Breast epithelium (tissue), 4 donors: ENCODE measurements at regions not wholly inside any gene's neighbourhood (a gene's known extent, or its start where the extent isn't known, plus 50 kb on each side); places are given as distances from the start of the nearest gene placed in this dataset.

Experiments
- DNase-seq, 2 donors: peaks; one replicate each; pipeline ENCODE4 v3.0.0-alpha.2; 2019; ENCODE audit warnings: low spot score in 2 of 2
- H3K27ac ChIP-seq, 2 donors: fragments of 200-600 bp; sonication (generic) in 1 of 2; one replicate each; pipeline ENCODE4 v1.5.1; 2016 to 2019; ENCODE audit warnings: mild to moderate bottlenecking in 1 of 2
- H3K27me3 ChIP-seq, 2 donors: fragments of 200-600 bp; sonication (generic) in 1 of 2; one replicate each; pipeline versions ENCODE4 v1.5.1 to v1.6.0; 2017 to 2019; ENCODE audit warnings: control low read depth in 1 of 2, mild to moderate bottlenecking in 1 of 2
- H3K36me3 ChIP-seq: fragments of 200-600 bp; one replicate; pipeline ENCODE4 v1.5.1; 2019
- H3K4me1 ChIP-seq, 2 donors: fragments of 200-600 bp; sonication (generic); one replicate each; pipeline ENCODE4 v1.5.1; 2016 to 2019; ENCODE audit warnings: control low read depth in 1 of 2
- H3K4me3 ChIP-seq, 3 donors: fragments of 200-600 bp; sonication (generic); 1 replicate in 2 of 3; 2 replicates in 1 of 3; pipeline ENCODE4 v1.5.1; 2016 to 2019; ENCODE audit warnings: mild to moderate bottlenecking in 3 of 3, moderate library complexity in 2 of 3
- H3K9me3 ChIP-seq, 2 donors: fragments of 200-600 bp; sonication (generic) in 1 of 2; one replicate each; pipeline ENCODE4 v1.5.1; 2016 to 2019; ENCODE audit warnings: control low read depth in 1 of 2
- POLR2A ChIP-seq: fragments of 450-650 bp; IDR thresholded peaks from one replicate; pipeline ENCODE4 v1.6.1; 2016; ENCODE audit warnings: antibody characterized with exemption, mild to moderate bottlenecking, moderate library complexity
- POLR2AphosphoS5 ChIP-seq, 3 donors: sonication (generic); formaldehyde crosslinking; IDR thresholded peaks; one replicate each; pipeline ENCODE4 v1.6.1; 2017; ENCODE audit warnings: antibody characterized with exemption in 3 of 3
- intact Hi-C: fragments of 100-400 bp; cut with DNase I; formaldehyde crosslinking; loops from one replicate; pipeline ENCODE4 v1.15.1; 2023; ENCODE audit warnings: low total_unique reads
- TF ChIP-seq, protein P1 (sequence below), 3 donors: fragments of 450-650 bp; IDR thresholded peaks; one replicate each; pipeline ENCODE4 v1.5.1; 2016 to 2017; ENCODE audit warnings: antibody characterized with exemption in 3 of 3, mild to moderate bottlenecking in 3 of 3, moderate library complexity in 3 of 3

DNA sequence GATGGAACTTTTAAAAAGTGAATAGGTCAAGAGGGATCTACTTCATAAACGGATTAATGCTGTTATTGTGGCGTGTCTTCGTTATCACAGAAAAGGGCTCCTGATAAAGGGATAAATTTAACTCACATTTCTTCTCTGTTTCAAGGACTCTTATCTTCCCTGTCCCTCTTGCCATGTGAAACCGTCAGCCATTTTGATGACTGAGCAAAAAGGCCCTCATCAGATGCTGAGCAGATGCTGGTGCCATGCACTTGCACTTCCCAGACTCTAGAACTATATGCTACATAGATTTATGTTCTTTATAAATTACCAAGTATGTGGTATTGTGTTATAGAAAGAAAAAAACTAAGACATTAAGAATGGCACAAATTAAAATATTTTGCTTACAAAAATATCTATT, 1011.8 kb upstream of the GBE1 start:
- DNase-seq, result no peak
- Histone ChIP-seq H3K27ac (no peak overlapping the region), H3K36me3 (no peaks in the 10 kb centered on the region), H3K9me3 (no peaks in the 10 kb centered on the region), H3K4me3 (no peak overlapping the region), H3K4me1 (no peaks in the 10 kb centered on the region), H3K27me3 (no peaks in the 10 kb centered on the region)
- intact Hi-C loops, result no loop called here
- TF ChIP-seq POLR2AphosphoS5 (IDR thresholded peaks at IDR 0.05), result no peak
- TF ChIP-seq POLR2A, result no peak
- TF ChIP-seq, protein P1, sequence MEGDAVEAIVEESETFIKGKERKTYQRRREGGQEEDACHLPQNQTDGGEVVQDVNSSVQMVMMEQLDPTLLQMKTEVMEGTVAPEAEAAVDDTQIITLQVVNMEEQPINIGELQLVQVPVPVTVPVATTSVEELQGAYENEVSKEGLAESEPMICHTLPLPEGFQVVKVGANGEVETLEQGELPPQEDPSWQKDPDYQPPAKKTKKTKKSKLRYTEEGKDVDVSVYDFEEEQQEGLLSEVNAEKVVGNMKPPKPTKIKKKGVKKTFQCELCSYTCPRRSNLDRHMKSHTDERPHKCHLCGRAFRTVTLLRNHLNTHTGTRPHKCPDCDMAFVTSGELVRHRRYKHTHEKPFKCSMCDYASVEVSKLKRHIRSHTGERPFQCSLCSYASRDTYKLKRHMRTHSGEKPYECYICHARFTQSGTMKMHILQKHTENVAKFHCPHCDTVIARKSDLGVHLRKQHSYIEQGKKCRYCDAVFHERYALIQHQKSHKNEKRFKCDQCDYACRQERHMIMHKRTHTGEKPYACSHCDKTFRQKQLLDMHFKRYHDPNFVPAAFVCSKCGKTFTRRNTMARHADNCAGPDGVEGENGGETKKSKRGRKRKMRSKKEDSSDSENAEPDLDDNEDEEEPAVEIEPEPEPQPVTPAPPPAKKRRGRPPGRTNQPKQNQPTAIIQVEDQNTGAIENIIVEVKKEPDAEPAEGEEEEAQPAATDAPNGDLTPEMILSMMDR (IDR thresholded peaks at IDR 0.05), result no peak

DNA sequence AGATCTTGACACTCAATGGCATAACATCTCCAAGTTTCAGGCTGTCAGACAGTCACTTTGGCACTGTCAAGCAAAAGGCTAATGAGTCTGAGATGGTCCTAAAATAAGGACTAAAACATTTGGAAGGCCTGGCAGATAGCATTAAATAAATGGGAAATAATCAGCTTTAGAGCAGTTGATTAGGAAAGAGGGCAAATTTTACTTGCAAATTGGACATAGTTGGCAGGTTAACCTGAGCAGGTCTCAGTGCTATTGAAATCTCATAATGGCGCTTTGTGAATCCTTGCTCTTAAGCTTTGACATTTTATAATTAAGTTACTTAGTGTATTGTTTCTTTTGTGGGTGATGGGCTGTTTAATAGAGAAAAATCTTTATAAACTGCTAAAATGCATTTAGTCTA, 1003.1 kb upstream of the GBE1 start:
- no peaks in the 10 kb centered on the region for H3K9me3 ChIP-seq
- H3K36me3 ChIP-seq, result no peaks in the 10 kb centered on the region
- no peak for TF ChIP-seq POLR2AphosphoS5 (IDR thresholded peaks at IDR 0.05)
- H3K4me1 ChIP-seq, result no peaks in the 10 kb centered on the region
- H3K4me3 ChIP-seq, result no peak overlapping the region
- intact Hi-C loops, result no loop called here
- no peak for DNase-seq
- no peaks in the 10 kb centered on the region for H3K27me3 ChIP-seq
- no peak overlapping the region for H3K27ac ChIP-seq

DNA sequence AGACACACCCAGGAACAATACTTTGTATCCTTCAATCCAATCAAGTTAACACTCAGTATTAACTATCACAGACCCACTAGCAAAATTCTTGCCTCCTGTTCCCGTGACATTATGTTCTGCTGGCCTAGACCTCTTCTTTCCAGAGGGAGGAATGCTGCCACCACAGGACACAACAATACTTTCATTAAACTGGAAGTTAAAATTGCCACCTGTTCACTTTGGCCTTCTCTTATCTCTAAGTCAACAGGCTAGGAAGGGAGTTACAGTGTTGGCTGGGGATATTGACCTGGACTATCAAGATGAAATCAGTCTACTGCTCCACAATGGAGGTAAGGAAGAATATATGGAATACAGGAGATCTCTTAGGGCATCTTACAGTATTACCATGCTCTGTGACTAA, 1000.4 kb upstream of the GBE1 start:
- Histone ChIP-seq H3K4me3 (no peak overlapping the region), H3K9me3 (no peaks in the 10 kb centered on the region), H3K27ac (no peak overlapping the region), H3K4me1 (no peaks in the 10 kb centered on the region), H3K27me3 (no peaks in the 10 kb centered on the region), H3K36me3 (no peaks in the 10 kb centered on the region)
- intact Hi-C loops, result no loop called here
- no peak for DNase-seq
- TF ChIP-seq, protein P1 (IDR thresholded peaks at IDR 0.05), result no peak
- TF ChIP-seq POLR2AphosphoS5 (IDR thresholded peaks at IDR 0.05), result no peak
- TF ChIP-seq POLR2A, result no peak

DNA sequence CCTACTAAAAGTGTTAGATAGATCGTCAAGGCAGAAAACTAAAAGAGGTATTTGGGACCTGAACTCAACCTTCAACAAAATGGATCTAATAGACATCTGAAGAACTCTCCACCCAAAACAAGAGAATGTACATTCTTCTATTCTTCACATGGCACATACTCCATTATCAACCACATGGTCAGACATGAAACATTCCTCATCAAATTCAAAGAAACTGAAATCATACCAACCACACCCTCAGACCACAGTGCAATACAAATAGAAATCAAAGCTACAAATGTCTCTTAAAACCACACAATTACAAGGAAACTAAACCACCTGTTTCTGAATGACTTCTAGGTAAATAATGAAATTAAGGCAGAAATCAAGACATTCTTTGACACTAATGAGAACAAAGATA, 984.1 kb upstream of the GBE1 start:
- no peak for TF ChIP-seq POLR2A
- TF ChIP-seq, protein P1 (IDR thresholded peaks at IDR 0.05), result no peak
- no peak for TF ChIP-seq POLR2AphosphoS5 (IDR thresholded peaks at IDR 0.05)
- H3K4me3 ChIP-seq, result no peak overlapping the region
- intact Hi-C loops, result no loop called here
- H3K27ac ChIP-seq, result no peak overlapping the region
- no peaks in the 10 kb centered on the region for H3K4me1 ChIP-seq
- H3K27me3 ChIP-seq, result no peaks in the 10 kb centered on the region
- no peaks in the 10 kb centered on the region for H3K9me3 ChIP-seq
- no peak for DNase-seq
- no peaks in the 10 kb centered on the region for H3K36me3 ChIP-seq

DNA sequence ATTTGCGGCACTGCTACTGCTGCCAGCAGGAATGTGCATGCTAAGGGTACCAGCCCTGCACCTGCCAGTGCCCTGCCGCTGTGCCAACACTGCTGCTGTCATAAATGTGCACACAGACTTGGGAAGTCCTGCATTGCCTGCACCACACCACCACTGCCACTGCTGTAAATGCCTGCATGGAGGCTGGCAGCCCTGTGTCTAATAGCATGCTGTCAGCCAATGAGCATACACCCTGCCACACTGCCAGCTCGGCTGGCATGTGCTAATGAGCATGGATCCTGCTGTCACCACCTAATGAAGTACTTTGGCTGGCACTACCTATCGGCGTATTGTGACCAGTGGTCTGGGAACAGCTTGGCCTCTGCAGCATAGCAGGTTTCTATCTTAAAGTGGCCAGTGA, 981.8 kb upstream of the GBE1 start:
- Histone ChIP-seq H3K4me3 (no peak overlapping the region), H3K9me3 (no peaks in the 10 kb centered on the region), H3K36me3 (peaks cover 2% of the 10 kb centered on the region), H3K27me3 (no peaks in the 10 kb centered on the region), H3K27ac (no peak overlapping the region), H3K4me1 (no peaks in the 10 kb centered on the region)
- DNase-seq, result no peak
- intact Hi-C loops, result loop anchor here (5.0 kb wide), 1 partner anchor 771 kb away; no protein-coding TSS in a partner anchor
- TF ChIP-seq POLR2AphosphoS5 (IDR thresholded peaks at IDR 0.05), result no peak
- TF ChIP-seq, protein P1 (IDR thresholded peaks at IDR 0.05), result no peak
- no peak for TF ChIP-seq POLR2A

DNA sequence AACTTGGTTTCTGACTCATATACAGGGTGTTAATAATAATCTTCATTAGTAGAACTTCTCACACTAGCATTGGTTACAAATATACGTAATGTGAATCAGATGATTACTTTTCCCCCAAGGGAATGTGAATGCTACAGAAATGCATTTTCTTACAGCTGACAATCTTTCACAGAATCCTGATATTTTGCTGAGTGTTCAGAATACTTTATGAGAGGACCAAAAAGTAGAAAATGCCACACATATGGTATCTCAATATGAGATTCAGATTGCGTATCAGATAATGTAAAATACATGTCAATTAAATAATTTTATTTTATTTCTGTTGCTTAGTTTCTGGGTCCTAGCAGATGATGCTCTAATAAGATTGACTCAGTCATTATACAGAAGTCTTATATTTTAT, 979.9 kb upstream of the GBE1 start:
- Histone ChIP-seq H3K27me3 (no peaks in the 10 kb centered on the region), H3K9me3 (no peaks in the 10 kb centered on the region), H3K4me3 (no peak overlapping the region), H3K4me1 (no peaks in the 10 kb centered on the region), H3K36me3 (peaks cover 3% of the 10 kb centered on the region), H3K27ac (no peak overlapping the region)
- intact Hi-C loops, result loop anchor here (5.0 kb wide), 1 partner anchor 769 kb away; no protein-coding TSS in a partner anchor
- TF ChIP-seq POLR2A, result no peak
- no peak for TF ChIP-seq POLR2AphosphoS5 (IDR thresholded peaks at IDR 0.05)
- TF ChIP-seq, protein P1 (IDR thresholded peaks at IDR 0.05), result no peak
- no peak for DNase-seq
